ENCODE measurements at regions not wholly inside any gene's neighbourhood (a gene's known extent, or its start where the extent isn't known, plus 50 kb on each side); places are given as distances from the start of the nearest gene placed in this dataset.

DNA sequence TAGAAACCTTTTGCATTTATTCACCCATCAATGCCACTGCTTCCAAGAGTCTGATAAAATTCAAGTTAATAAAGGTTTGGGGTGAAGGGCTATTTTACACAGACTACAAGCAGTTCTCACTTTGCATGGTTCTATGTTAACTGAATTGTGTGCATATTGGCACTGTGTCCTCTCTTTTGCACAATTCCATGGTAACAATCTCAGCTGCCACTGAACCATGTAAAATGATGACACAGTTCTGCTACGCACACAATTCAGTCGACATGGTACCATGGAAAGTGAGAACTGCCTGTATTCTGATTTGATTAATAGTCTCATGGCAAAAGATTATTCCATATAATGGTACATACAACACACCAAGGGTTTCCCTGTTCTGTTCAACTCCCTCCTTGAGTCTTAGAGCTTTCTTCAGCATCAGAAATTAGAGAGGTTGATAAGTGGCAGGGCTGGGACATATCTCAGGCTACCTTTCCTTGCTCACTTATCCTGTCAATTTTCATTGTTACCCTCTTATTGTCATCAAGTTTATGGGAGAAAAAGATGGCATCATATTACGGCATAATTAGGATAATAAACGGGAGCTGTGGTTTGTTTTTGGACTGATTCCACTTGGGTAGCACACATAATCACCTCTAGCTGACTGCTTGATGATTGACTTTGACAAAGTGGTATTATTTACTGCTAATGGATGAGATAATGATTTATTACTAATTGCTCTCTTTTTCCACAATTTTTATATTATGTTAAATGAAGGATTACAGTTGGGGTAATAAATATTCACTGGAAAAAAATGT lies 139.3 kb upstream of the CREB1 start:
- TF ChIP-seq SP1 (IDR thresholded peaks at IDR 0.05): no peak
- no peak for TF ChIP-seq SUZ12 (IDR thresholded peaks at IDR 0.05)
- no peak for TF ChIP-seq HDGF (IDR thresholded peaks at IDR 0.05; ENCODE audit: borderline replicate concordance)
- no peak for TF ChIP-seq ELF4 (IDR thresholded peaks at IDR 0.05)
- TF ChIP-seq NFRKB (IDR thresholded peaks at IDR 0.05): no peak
- TF ChIP-seq FOXA1 (IDR thresholded peaks at IDR 0.05): no peak
- peak; percentile 62; the same call in 1 of the 2 replicates for TF ChIP-seq CTBP1 (IDR thresholded peaks at IDR 0.05; ENCODE audit: borderline replicate concordance)
- no peak for TF ChIP-seq FOXK2 (IDR thresholded peaks at IDR 0.05)
- no peak for TF ChIP-seq BHLHE40 (IDR thresholded peaks at IDR 0.05; ENCODE audit: borderline replicate concordance)
